C4-2B (cell line): ENCODE measurements at regions not wholly inside any gene's neighbourhood (a gene's known extent, or its start where the extent isn't known, plus 50 kb on each side); places are given as distances from the start of the nearest gene placed in this dataset.

Source experiments
- H3K27ac ChIP-seq: fragments of 450-650 bp; 2 replicates; pipeline ENCODE4 v1.5.1; 2017
- CTCF ChIP-seq: fragments of 450-650 bp; conservative IDR thresholded peaks from 2 replicates; pipeline ENCODE4 v1.5.1; 2017; ENCODE audit warnings: mild to moderate bottlenecking
- ZFX ChIP-seq: fragments of 450-650 bp; IDR thresholded peaks from 2 replicates; pipeline ENCODE4 v1.6.1; 2017

- no peak overlapping the region for H3K27ac ChIP-seq
- TF ChIP-seq CTCF, result no peak
- no peak for TF ChIP-seq ZFX
Measured at GRCh38 chr10:105509517-105509916, 868.4 kb downstream of the SORCS3 start.

- TF ChIP-seq ZFX (no peak), CTCF (no peak)
- H3K27ac ChIP-seq, result no peak overlapping the region
Measured at GRCh38 chr10:105506262-105506661, 865.2 kb downstream of the SORCS3 start.

- no peak for TF ChIP-seq CTCF
- TF ChIP-seq ZFX, result no peak
- H3K27ac ChIP-seq, result no peak overlapping the region
Measured at GRCh38 chr10:105503714-105504113, 862.6 kb downstream of the SORCS3 start.

GRCh38 chr10:105502058-105502457 lies 861.0 kb downstream of the SORCS3 start:
- no peak overlapping the region for H3K27ac ChIP-seq
- TF ChIP-seq CTCF (no peak), ZFX (no peak)

DNA sequence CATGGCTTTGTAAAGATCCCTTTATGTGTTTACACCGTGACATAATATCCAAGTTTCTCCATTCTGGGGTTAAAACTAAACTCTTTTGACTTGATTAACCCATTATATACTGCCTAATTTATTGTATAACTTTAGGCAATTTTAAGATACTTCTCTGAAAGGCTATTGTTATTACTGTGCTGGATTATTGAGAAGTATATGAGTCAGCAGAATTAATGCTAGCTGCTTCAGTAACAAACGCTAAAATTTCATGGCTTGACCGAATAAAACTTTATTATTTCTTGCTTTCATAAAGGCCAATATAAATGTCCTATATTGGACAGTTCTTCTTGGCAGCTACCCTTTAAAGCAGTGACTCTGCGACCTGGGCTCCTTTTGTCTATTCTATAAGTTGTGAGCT lies 853.9 kb downstream of the SORCS3 start:
- H3K27ac ChIP-seq, result no peak overlapping the region
- no peak for TF ChIP-seq CTCF
- no peak for TF ChIP-seq ZFX

DNA sequence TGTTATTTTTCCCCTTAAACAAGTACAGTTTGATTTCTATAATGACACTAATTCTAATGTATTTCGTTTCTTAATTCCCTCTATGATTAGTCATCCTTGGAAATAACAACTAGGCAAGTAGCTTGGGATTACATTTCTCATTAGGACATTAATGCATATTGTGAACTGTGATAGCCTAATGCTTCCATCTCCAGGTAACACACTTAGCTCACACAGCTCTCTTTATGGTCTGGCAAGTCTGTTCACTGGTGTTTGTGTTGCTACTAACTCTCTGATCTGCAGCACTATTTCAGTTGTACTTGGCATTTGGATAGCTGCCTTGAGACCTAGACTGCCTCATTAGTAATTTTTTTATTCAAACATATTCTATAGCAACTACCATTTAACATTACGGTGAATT lies 853.2 kb downstream of the SORCS3 start:
- TF ChIP-seq CTCF (no peak), ZFX (no peak)
- H3K27ac ChIP-seq, result no peak overlapping the region

GRCh38 chr10:105473170-105473569 lies 832.1 kb downstream of the SORCS3 start:
- TF ChIP-seq ZFX, result no peak
- TF ChIP-seq CTCF, result no peak

DNA sequence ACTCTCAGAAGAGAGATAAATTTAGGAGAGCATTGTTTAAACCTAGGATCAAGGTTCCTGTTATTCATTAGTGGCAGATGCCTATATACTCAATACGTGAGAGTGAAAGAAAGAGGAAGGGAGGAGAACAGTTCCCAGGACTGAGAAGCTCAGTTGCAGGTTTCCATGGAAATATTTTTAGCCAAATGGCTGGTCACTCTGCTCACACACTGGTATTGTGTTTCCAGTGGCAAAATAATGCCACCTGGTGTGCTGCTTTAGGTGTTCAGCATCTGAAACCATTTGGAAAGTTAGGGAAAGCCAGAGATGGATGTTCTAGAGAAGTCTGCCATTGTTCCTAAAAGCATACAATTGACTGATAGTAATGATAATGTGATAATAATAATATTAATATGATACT lies 827.7 kb downstream of the SORCS3 start:
- TF ChIP-seq ZFX (no peak), CTCF (no peak)
- no peak overlapping the region for H3K27ac ChIP-seq

More at GRCh38 chr10:105473170-105473569, 832.1 kb downstream of the SORCS3 start:
- no peak overlapping the region for H3K27ac ChIP-seq
